ENCODE measurements at regions not wholly inside any gene's neighbourhood (a gene's known extent, or its start where the extent isn't known, plus 50 kb on each side); places are given as distances from the start of the nearest gene placed in this dataset.

DNA sequence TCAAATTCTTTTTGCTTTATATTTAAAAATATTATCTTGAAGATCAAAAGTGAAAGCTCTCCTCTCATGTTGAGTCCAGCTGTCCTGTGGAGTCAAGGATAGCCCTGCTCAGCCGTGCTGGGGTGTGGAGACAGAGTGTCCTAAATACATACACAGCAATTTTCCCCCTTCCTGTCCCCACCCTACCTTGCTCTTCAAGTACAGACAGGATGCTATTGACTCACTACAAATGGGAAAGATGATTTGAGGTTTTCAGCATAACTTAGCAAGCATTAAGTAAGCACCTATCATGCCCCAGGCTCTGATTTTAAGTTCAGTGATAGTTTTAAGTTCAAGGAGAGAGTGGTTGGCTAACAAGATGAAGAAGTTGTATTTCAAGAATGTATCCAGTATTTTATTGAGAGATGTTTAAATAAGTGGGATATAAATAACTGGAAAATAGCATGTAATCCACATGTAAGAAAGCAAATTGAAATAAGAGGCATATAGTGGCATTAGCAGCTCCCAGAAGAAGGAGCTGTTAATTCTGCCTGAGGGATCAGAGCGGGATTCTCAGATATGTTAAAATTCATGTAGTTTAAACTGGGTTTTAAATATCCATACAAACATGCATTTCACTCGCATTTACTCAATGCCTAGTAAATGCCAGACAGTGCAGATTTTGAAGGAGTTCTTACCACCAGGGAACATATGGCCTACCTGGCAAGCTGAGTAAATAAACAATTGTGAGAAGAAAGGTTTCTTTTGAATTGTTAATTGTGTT, 183.5 kb upstream of the ANKFN1 start:
- TF ChIP-seq, protein P1, sequence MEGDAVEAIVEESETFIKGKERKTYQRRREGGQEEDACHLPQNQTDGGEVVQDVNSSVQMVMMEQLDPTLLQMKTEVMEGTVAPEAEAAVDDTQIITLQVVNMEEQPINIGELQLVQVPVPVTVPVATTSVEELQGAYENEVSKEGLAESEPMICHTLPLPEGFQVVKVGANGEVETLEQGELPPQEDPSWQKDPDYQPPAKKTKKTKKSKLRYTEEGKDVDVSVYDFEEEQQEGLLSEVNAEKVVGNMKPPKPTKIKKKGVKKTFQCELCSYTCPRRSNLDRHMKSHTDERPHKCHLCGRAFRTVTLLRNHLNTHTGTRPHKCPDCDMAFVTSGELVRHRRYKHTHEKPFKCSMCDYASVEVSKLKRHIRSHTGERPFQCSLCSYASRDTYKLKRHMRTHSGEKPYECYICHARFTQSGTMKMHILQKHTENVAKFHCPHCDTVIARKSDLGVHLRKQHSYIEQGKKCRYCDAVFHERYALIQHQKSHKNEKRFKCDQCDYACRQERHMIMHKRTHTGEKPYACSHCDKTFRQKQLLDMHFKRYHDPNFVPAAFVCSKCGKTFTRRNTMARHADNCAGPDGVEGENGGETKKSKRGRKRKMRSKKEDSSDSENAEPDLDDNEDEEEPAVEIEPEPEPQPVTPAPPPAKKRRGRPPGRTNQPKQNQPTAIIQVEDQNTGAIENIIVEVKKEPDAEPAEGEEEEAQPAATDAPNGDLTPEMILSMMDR (IDR thresholded peaks at IDR 0.05; ENCODE audit: unreplicated experiment) = no peak
- H3K36me3 Mint-ChIP-seq (ENCODE audit: low read depth, unreplicated experiment) = no peaks in the 10 kb centered on the region
- H3K27me3 Mint-ChIP-seq (ENCODE audit: unreplicated experiment) = no peaks in the 10 kb centered on the region
- no peak for DNase-seq (ENCODE audit: low spot score)
- no peaks in the 10 kb centered on the region for H3K9me3 Mint-ChIP-seq (ENCODE audit: unreplicated experiment)
- peaks cover 3% of the 10 kb centered on the region for H3K4me1 Mint-ChIP-seq (ENCODE audit: unreplicated experiment)
- H3K4me3 Mint-ChIP-seq (ENCODE audit: unreplicated experiment) = no peak overlapping the region
- H3K27ac Mint-ChIP-seq (ENCODE audit: unreplicated experiment) = no peak overlapping the region

DNA sequence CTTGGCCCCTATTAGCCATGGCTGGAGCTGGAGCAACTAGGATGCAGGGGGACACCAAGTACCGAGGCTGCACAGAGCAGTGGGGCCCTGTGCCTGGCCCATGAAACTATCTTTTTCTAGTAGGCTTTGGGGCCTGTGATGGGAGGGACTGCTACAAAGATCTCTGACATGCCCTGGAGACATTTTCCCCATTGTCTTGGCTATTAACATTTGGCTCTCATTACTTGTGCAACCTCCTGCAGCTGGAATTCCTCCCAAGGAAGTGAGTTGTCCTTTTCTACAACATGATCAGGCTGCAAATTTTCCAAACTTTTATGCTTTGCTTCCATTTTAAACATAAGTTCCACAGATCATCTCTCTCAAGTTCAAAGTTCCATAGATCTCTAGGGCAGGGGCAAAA, 174.7 kb upstream of the ANKFN1 start:
- H3K4me3 Mint-ChIP-seq (ENCODE audit: unreplicated experiment) = no peak overlapping the region
- H3K27me3 Mint-ChIP-seq (ENCODE audit: unreplicated experiment) = peaks cover 3% of the 10 kb centered on the region
- TF ChIP-seq, protein P1 (IDR thresholded peaks at IDR 0.05; ENCODE audit: unreplicated experiment) = no peak
- H3K9me3 Mint-ChIP-seq (ENCODE audit: unreplicated experiment) = no peaks in the 10 kb centered on the region
- DNase-seq (ENCODE audit: low spot score) = no peak
- H3K4me1 Mint-ChIP-seq (ENCODE audit: unreplicated experiment) = peaks cover 12% of the 10 kb centered on the region
- peaks cover 3% of the 10 kb centered on the region for H3K36me3 Mint-ChIP-seq (ENCODE audit: low read depth, unreplicated experiment)
- no peak overlapping the region for H3K27ac Mint-ChIP-seq (ENCODE audit: unreplicated experiment)

DNA sequence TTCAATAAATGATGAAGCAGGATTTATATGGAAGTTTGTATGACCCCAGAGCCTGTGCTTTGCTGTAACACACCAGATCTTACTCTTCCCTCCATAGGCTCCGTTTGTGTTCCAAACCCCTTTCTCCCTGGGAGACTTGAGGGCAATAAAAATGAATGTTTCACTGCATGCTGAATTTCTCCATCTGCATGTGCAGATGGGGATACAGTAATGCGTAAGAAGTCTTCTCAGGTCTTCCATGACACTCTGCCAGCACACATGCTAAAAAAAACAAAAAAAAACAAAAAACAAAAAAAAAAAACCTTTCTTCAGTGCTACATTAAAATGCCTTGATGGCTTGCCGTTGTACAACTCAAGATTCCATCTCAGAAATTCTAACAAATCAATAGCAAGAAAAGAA, 170.2 kb upstream of the ANKFN1 start:
- Mint-ChIP-seq H3K9me3 (ENCODE audit: unreplicated experiment) (no peaks in the 10 kb centered on the region), H3K27me3 (ENCODE audit: unreplicated experiment) (peaks cover 6% of the 10 kb centered on the region), H3K36me3 (ENCODE audit: low read depth, unreplicated experiment) (no peaks in the 10 kb centered on the region), H3K27ac (ENCODE audit: unreplicated experiment) (no peak overlapping the region), H3K4me3 (ENCODE audit: unreplicated experiment) (no peak overlapping the region), H3K4me1 (ENCODE audit: unreplicated experiment) (peaks cover 12% of the 10 kb centered on the region)
- TF ChIP-seq, protein P1 (IDR thresholded peaks at IDR 0.05; ENCODE audit: unreplicated experiment) = no peak
- DNase-seq (ENCODE audit: low spot score) = no peak

DNA sequence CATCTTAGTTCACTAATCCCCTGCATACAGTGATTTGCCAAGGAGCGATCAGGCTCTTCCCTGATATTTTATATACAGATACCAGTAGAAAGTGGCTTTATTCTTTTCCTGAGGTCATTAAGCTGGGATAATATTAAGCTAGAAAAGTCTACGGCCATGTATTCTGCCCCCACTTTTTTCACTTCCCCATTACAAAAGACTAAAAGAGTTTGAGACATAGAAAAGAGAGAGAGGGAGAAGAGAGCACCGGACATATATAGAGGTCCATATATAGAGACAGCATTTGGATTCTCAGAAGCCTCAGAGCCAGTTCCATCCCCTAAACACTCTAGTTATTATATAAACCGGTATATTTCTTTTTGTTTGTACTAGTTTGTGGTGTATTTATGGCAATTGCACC, 166.5 kb upstream of the ANKFN1 start:
- no peak overlapping the region for H3K4me3 Mint-ChIP-seq (ENCODE audit: unreplicated experiment)
- H3K27me3 Mint-ChIP-seq (ENCODE audit: unreplicated experiment) = peaks cover 5% of the 10 kb centered on the region
- H3K4me1 Mint-ChIP-seq (ENCODE audit: unreplicated experiment) = peaks cover 12% of the 10 kb centered on the region
- no peak for DNase-seq (ENCODE audit: low spot score)
- no peak overlapping the region for H3K27ac Mint-ChIP-seq (ENCODE audit: unreplicated experiment)
- TF ChIP-seq, protein P1 (IDR thresholded peaks at IDR 0.05; ENCODE audit: unreplicated experiment) = no peak
- no peaks in the 10 kb centered on the region for H3K36me3 Mint-ChIP-seq (ENCODE audit: low read depth, unreplicated experiment)
- H3K9me3 Mint-ChIP-seq (ENCODE audit: unreplicated experiment) = no peaks in the 10 kb centered on the region

DNA sequence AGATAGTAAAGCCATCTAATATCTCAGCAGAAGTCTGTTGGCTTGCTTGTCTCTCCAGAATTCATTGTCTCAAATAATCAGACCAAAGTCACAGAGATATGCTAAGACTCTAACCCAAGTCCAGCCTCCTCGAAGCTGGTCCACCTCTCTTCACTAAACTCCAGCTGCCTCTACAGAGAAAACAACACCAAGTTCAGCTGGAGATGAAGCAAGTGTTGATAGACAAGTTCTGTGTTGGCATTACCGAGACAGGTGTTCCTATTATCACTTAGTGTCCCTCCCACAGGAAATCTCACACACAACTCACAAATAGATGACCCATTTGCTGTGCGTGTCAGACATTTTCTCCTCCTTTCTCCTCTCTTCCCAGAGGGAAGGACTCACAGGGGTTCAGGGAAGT, 164.4 kb upstream of the ANKFN1 start:
- Mint-ChIP-seq H3K36me3 (ENCODE audit: low read depth, unreplicated experiment) (peaks cover 3% of the 10 kb centered on the region), H3K4me3 (ENCODE audit: unreplicated experiment) (no peak overlapping the region), H3K27ac (ENCODE audit: unreplicated experiment) (no peak overlapping the region), H3K9me3 (ENCODE audit: unreplicated experiment) (peaks cover 5% of the 10 kb centered on the region), H3K4me1 (ENCODE audit: unreplicated experiment) (no peaks in the 10 kb centered on the region), H3K27me3 (ENCODE audit: unreplicated experiment) (peaks cover 5% of the 10 kb centered on the region)
- DNase-seq (ENCODE audit: low spot score) = no peak
- TF ChIP-seq, protein P1 (IDR thresholded peaks at IDR 0.05; ENCODE audit: unreplicated experiment) = no peak

Measured in endothelial cell (in vitro differentiated cells).